ENCODE measurements at regions not wholly inside any gene's neighbourhood (a gene's known extent, or its start where the extent isn't known, plus 50 kb on each side); places are given as distances from the start of the nearest gene placed in this dataset.

DNA sequence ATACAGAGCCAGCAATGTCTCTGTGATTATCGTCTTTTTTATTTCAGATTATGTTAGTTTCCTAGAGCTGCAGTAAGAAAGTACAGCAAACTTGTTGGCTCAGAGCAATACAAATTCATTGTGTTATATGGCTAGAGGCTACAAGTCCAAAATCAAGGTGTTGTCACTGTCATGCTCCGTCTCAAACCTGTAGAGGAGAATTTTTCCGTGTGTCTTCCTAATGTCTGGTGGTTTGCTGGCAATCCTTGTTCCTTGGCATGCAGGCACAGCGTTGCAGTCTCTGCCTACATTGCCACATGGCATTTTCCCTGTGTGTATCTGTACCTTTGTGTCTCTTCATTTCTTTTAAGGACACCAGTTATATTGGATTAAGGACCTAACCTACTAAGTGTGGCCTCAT lies 244.4 kb downstream of the LRRIQ3 start:
- Mint-ChIP-seq H3K27me3 (ENCODE audit: insufficient read depth) (no peaks in the 10 kb centered on the region), H3K9me3 (no peaks in the 10 kb centered on the region), H3K27ac (no peak overlapping the region), H3K36me3 (ENCODE audit: low read depth) (no peaks in the 10 kb centered on the region), H3K4me1 (ENCODE audit: low read depth) (no peaks in the 10 kb centered on the region), H3K4me3 (no peak overlapping the region)
- intact Hi-C loops (cut with micrococcal nuclease) = no loop called here
- DNase-seq (ENCODE audit: low spot score) = no peak

- no peaks in the 10 kb centered on the region for H3K4me1 Mint-ChIP-seq (ENCODE audit: low read depth)
- no peaks in the 10 kb centered on the region for H3K9me3 Mint-ChIP-seq
- H3K4me3 Mint-ChIP-seq = no peak overlapping the region
- DNase-seq (ENCODE audit: low spot score) = no peak
- H3K27ac Mint-ChIP-seq = no peak overlapping the region
- no peaks in the 10 kb centered on the region for H3K36me3 Mint-ChIP-seq (ENCODE audit: low read depth)
- intact Hi-C loops (cut with micrococcal nuclease) = no loop called here
- no peaks in the 10 kb centered on the region for H3K27me3 Mint-ChIP-seq (ENCODE audit: insufficient read depth)
These were observed 244.8 kb downstream of the LRRIQ3 start for GRCh38 chr1:73953186-73953585.

DNA sequence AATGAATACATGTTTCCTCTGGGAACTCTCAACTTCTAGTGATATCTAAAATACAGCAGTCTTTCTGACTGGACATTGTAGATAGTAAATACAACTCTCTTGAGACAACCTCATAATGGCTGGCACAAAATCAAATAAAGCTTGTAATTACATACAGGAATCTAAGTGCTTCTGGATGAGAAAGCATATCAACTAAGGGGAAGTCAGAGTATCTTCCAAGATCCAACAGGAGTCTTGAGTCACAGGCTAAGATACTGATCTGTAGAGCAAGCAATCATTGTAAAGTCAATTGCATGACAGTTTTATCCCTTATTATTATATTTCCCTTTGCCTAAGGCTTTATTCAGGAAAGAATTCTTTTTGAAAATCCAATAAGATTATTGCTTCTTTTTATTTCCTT lies 249.9 kb downstream of the LRRIQ3 start:
- Mint-ChIP-seq H3K27ac (no peak overlapping the region), H3K27me3 (ENCODE audit: insufficient read depth) (no peaks in the 10 kb centered on the region), H3K4me3 (no peak overlapping the region), H3K4me1 (ENCODE audit: low read depth) (no peaks in the 10 kb centered on the region), H3K36me3 (ENCODE audit: low read depth) (no peaks in the 10 kb centered on the region), H3K9me3 (no peaks in the 10 kb centered on the region)
- intact Hi-C loops (cut with micrococcal nuclease) = no loop called here
- no peak for DNase-seq (ENCODE audit: low spot score)

DNA sequence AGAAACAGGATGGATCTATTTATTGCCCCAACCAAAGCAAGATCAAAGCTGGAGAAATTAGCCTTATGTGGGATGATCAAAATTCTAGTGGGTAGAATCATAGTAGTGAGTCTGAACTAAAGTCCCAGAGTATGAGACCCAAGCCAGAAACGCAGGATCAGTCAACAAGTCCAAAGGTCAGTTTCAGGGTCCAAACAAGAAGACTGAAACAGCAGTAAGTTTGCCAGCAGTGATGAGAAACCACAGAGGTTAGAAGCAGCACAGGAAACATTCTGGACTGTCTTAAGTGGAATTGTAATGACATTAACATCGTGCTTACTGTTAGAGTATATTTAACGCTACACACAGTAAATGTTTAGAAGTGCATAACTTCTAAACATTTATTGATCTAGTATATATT lies 251.0 kb downstream of the LRRIQ3 start:
- Mint-ChIP-seq H3K27me3 (ENCODE audit: insufficient read depth) (no peaks in the 10 kb centered on the region), H3K4me1 (ENCODE audit: low read depth) (no peaks in the 10 kb centered on the region), H3K27ac (no peak overlapping the region), H3K9me3 (no peaks in the 10 kb centered on the region), H3K36me3 (ENCODE audit: low read depth) (no peaks in the 10 kb centered on the region), H3K4me3 (no peak overlapping the region)
- intact Hi-C loops (cut with micrococcal nuclease) = no loop called here
- no peak for DNase-seq (ENCODE audit: low spot score)

- no peaks in the 10 kb centered on the region for H3K9me3 Mint-ChIP-seq
- no peak overlapping the region for H3K4me3 Mint-ChIP-seq
- H3K27ac Mint-ChIP-seq = no peak overlapping the region
- no peaks in the 10 kb centered on the region for H3K27me3 Mint-ChIP-seq (ENCODE audit: insufficient read depth)
- no peak for DNase-seq (ENCODE audit: low spot score)
- no peaks in the 10 kb centered on the region for H3K4me1 Mint-ChIP-seq (ENCODE audit: low read depth)
- intact Hi-C loops (cut with micrococcal nuclease) = no loop called here
- no peaks in the 10 kb centered on the region for H3K36me3 Mint-ChIP-seq (ENCODE audit: low read depth)
These were observed 254.7 kb downstream of the LRRIQ3 start for GRCh38 chr1:73943270-73943669.

GRCh38 chr1:73930293-73930692 lies 267.7 kb downstream of the LRRIQ3 start:
- intact Hi-C loops (cut with micrococcal nuclease) = no loop called here
- H3K4me3 Mint-ChIP-seq = no peak overlapping the region
- no peak for DNase-seq (ENCODE audit: low spot score)
- H3K4me1 Mint-ChIP-seq (ENCODE audit: low read depth) = no peaks in the 10 kb centered on the region
- no peak overlapping the region for H3K27ac Mint-ChIP-seq
- H3K27me3 Mint-ChIP-seq (ENCODE audit: insufficient read depth) = no peaks in the 10 kb centered on the region
- H3K36me3 Mint-ChIP-seq (ENCODE audit: low read depth) = no peaks in the 10 kb centered on the region
- H3K9me3 Mint-ChIP-seq = no peaks in the 10 kb centered on the region

- no peak overlapping the region for H3K4me3 Mint-ChIP-seq
- intact Hi-C loops (cut with micrococcal nuclease) = no loop called here
- H3K27ac Mint-ChIP-seq = no peak overlapping the region
- DNase-seq (ENCODE audit: low spot score) = no peak
- no peaks in the 10 kb centered on the region for H3K4me1 Mint-ChIP-seq (ENCODE audit: low read depth)
- peaks cover 15% of the 10 kb centered on the region for H3K9me3 Mint-ChIP-seq
- no peaks in the 10 kb centered on the region for H3K36me3 Mint-ChIP-seq (ENCODE audit: low read depth)
- H3K27me3 Mint-ChIP-seq (ENCODE audit: insufficient read depth) = no peaks in the 10 kb centered on the region
These were observed 283.0 kb downstream of the LRRIQ3 start for GRCh38 chr1:73914951-73915350.

GRCh38 chr1:73913025-73913424 lies 285.0 kb downstream of the LRRIQ3 start:
- intact Hi-C loops (cut with micrococcal nuclease) = no loop called here
- Mint-ChIP-seq H3K9me3 (peaks cover 15% of the 10 kb centered on the region), H3K4me1 (ENCODE audit: low read depth) (no peaks in the 10 kb centered on the region), H3K36me3 (ENCODE audit: low read depth) (no peaks in the 10 kb centered on the region), H3K4me3 (no peak overlapping the region), H3K27me3 (ENCODE audit: insufficient read depth) (no peaks in the 10 kb centered on the region), H3K27ac (no peak overlapping the region)
- DNase-seq (ENCODE audit: low spot score) = no peak

- Mint-ChIP-seq H3K4me3 (no peak overlapping the region), H3K27me3 (ENCODE audit: insufficient read depth) (no peaks in the 10 kb centered on the region), H3K4me1 (ENCODE audit: low read depth) (no peaks in the 10 kb centered on the region), H3K36me3 (ENCODE audit: low read depth) (no peaks in the 10 kb centered on the region), H3K27ac (no peak overlapping the region), H3K9me3 (peaks cover 15% of the 10 kb centered on the region)
- no peak for DNase-seq (ENCODE audit: low spot score)
- intact Hi-C loops (cut with micrococcal nuclease) = no loop called here
These were observed 286.1 kb downstream of the LRRIQ3 start for GRCh38 chr1:73911849-73912248.

DNA sequence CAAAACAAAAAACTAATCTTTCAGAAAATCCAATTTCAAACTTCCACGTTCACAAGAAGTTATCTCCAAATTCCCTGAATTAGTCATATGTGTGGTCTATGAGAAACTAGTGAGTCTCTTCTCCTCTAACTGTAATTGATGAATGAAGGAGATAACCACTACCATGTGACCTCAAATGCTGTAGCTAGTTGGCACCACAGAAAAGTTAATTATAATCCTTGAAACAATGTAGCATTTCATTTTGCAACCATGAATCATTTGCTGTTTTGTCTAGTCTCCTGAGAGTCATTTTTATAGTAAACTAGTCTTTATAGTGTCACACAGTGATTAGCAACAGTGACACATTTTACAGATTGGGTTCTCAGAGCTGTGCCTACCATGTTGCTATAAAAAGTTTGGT lies 287.5 kb downstream of the LRRIQ3 start:
- H3K4me3 Mint-ChIP-seq = no peak overlapping the region
- no peak for DNase-seq (ENCODE audit: low spot score)
- H3K9me3 Mint-ChIP-seq = peaks cover 15% of the 10 kb centered on the region
- no peaks in the 10 kb centered on the region for H3K36me3 Mint-ChIP-seq (ENCODE audit: low read depth)
- no peaks in the 10 kb centered on the region for H3K27me3 Mint-ChIP-seq (ENCODE audit: insufficient read depth)
- no peaks in the 10 kb centered on the region for H3K4me1 Mint-ChIP-seq (ENCODE audit: low read depth)
- intact Hi-C loops (cut with micrococcal nuclease) = no loop called here
- H3K27ac Mint-ChIP-seq = no peak overlapping the region

- Mint-ChIP-seq H3K4me1 (ENCODE audit: low read depth) (no peaks in the 10 kb centered on the region), H3K4me3 (no peak overlapping the region), H3K27ac (no peak overlapping the region), H3K27me3 (ENCODE audit: insufficient read depth) (no peaks in the 10 kb centered on the region), H3K9me3 (peaks cover 15% of the 10 kb centered on the region), H3K36me3 (ENCODE audit: low read depth) (no peaks in the 10 kb centered on the region)
- DNase-seq (ENCODE audit: low spot score) = no peak
- intact Hi-C loops (cut with micrococcal nuclease) = no loop called here
These were observed 287.9 kb downstream of the LRRIQ3 start for GRCh38 chr1:73910062-73910461.

GRCh38 chr1:73909043-73909562 lies 288.9 kb downstream of the LRRIQ3 start:
- Mint-ChIP-seq H3K27ac (no peak overlapping the region), H3K4me1 (ENCODE audit: low read depth) (no peaks in the 10 kb centered on the region), H3K9me3 (peaks cover 15% of the 10 kb centered on the region), H3K36me3 (ENCODE audit: low read depth) (no peaks in the 10 kb centered on the region), H3K27me3 (ENCODE audit: insufficient read depth) (no peaks in the 10 kb centered on the region), H3K4me3 (no peak overlapping the region)
- intact Hi-C loops (cut with micrococcal nuclease) = no loop called here
- no peak for DNase-seq (ENCODE audit: low spot score)

DNA sequence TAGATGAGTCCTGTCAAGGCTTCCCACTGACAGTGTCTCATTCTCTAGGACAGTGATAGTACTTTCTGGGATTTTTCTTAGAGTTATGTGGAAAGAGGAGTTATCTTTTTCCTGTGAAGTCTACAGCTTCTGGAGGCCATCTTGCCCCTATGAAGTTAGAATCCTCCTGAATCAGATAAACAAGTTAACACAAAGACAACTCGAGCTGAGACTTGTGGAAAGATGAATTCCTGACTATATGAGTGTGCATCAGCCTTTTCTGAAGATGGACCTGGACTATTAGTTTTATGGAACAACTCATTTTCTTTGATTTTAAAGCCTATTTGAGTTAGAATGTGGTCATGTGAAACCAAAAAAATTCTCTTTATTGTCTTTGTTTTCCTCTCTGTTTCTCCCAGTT lies 290.9 kb downstream of the LRRIQ3 start:
- intact Hi-C loops (cut with micrococcal nuclease) = no loop called here

GRCh38 chr1:73903092-73903491 lies 294.9 kb downstream of the LRRIQ3 start:
- intact Hi-C loops (cut with micrococcal nuclease) = no loop called here
- no peak for DNase-seq (ENCODE audit: low spot score)
- Mint-ChIP-seq H3K27me3 (ENCODE audit: insufficient read depth) (no peaks in the 10 kb centered on the region), H3K4me1 (ENCODE audit: low read depth) (no peaks in the 10 kb centered on the region), H3K36me3 (ENCODE audit: low read depth) (no peaks in the 10 kb centered on the region), H3K4me3 (no peak overlapping the region), H3K9me3 (no peaks in the 10 kb centered on the region), H3K27ac (no peak overlapping the region)

More for the DNA sequence above, 290.9 kb downstream of the LRRIQ3 start:
- no peak for DNase-seq (ENCODE audit: low spot score)
- H3K4me3 Mint-ChIP-seq = no peak overlapping the region
- H3K27ac Mint-ChIP-seq = no peak overlapping the region
- no peaks in the 10 kb centered on the region for H3K36me3 Mint-ChIP-seq (ENCODE audit: low read depth)
- H3K27me3 Mint-ChIP-seq (ENCODE audit: insufficient read depth) = no peaks in the 10 kb centered on the region
- H3K9me3 Mint-ChIP-seq = peaks cover 5% of the 10 kb centered on the region
- no peaks in the 10 kb centered on the region for H3K4me1 Mint-ChIP-seq (ENCODE audit: low read depth)

Data from activated T-helper 1 cell treated with anti-CD3 and anti-CD28 coated beads, Interleukin-12 subunit alpha, Interleukin-12 subunit beta, Interleukin-2, Interleukin-4 antibody, amounts not matched to agents 30 ng/mL and 10 ng/mL and 1 ng/mL, durations not matched to agents 14 hours and 24 hours and 36 hours (primary cell).